Testis (tissue), 2 donors: ENCODE measurements at regions not wholly inside any gene's neighbourhood (a gene's known extent, or its start where the extent isn't known, plus 50 kb on each side); places are given as distances from the start of the nearest gene placed in this dataset.
"Not testable (repeated sequence)": the region's sequence is repeated elsewhere in the genome, so short reads cannot be mapped to it uniquely, and the experiment has no call there.

Source experiments
- CTCF ChIP-seq, 3 experiments: fragments of 450-650 bp in 2 of 3; fragments of 200-600 bp in 1 of 3; sonication (generic) in 1 of 3; IDR thresholded peaks; one replicate each; pipeline ENCODE4 v1.5.1; 2016 to 2019; ENCODE audit warnings: antibody characterized with exemption in 3 of 3, mild to moderate bottlenecking in 2 of 3, moderate library complexity in 1 of 3
- POLR2A ChIP-seq: fragments of 450-650 bp; IDR thresholded peaks from one replicate; pipeline ENCODE4 v1.6.1; 2017; ENCODE audit warnings: antibody characterized with exemption, mild to moderate bottlenecking, moderate library complexity

- not testable (repeated sequence) for TF ChIP-seq CTCF (IDR thresholded peaks at IDR 0.05); POLR2A
These were observed 211.9 kb downstream of the SPATA31A1 start for GRCh38 chr9:39567396-39567795.
